ENCODE measurements at regions not wholly inside any gene's neighbourhood (a gene's known extent, or its start where the extent isn't known, plus 50 kb on each side); places are given as distances from the start of the nearest gene placed in this dataset.

DNA sequence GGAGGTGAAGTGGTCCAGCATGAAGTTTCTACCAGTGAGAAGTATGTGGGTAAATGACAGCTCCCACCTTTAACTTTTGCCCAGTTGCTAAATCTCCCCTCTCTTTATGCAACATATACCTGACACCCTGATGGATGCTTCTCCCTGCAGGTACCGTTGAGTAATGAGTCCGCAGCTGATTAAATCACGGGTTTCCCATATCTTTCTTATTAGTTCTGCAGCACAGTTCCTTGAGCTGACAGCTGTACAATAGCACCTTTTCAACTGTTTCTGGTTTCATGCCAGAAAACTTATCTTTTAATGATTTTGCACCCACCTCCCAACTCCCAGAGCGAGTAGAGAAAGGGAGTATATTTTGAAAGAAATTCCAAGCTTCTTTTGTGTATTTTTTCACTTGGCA is 161.0 kb upstream of the TUT7 start:
- DNase-seq (ENCODE audit: low read depth), result no peak
- no peak overlapping the region for H3K4me3 ChIP-seq (ENCODE audit: control insufficient read depth, low read depth, low read length)
- TF ChIP-seq, protein P1, sequence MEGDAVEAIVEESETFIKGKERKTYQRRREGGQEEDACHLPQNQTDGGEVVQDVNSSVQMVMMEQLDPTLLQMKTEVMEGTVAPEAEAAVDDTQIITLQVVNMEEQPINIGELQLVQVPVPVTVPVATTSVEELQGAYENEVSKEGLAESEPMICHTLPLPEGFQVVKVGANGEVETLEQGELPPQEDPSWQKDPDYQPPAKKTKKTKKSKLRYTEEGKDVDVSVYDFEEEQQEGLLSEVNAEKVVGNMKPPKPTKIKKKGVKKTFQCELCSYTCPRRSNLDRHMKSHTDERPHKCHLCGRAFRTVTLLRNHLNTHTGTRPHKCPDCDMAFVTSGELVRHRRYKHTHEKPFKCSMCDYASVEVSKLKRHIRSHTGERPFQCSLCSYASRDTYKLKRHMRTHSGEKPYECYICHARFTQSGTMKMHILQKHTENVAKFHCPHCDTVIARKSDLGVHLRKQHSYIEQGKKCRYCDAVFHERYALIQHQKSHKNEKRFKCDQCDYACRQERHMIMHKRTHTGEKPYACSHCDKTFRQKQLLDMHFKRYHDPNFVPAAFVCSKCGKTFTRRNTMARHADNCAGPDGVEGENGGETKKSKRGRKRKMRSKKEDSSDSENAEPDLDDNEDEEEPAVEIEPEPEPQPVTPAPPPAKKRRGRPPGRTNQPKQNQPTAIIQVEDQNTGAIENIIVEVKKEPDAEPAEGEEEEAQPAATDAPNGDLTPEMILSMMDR (IDR thresholded peaks at IDR 0.05; ENCODE audit: control insufficient read depth, insufficient read depth, low read depth, low read length, missing control alignments), result no peak

DNA sequence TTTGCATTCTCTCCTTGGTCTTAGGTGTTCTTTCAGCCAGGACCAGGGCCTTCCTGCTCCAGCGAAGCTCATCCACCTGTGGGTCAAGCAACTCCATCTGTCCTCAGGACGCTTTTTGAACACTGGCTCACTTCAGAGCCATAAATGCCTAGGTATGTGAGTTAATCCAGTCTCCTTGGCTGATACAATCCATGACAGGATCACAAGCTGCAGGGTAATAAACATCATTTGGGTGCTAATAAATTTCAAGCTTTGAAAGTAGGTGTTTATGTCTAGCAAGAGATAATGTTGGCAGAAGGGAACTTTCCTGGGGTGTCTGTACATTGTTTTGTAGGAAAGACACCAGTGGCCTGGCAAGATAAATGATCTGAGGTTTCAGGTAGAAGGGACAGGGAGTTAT is 159.2 kb upstream of the TUT7 start:
- TF ChIP-seq, protein P1 (IDR thresholded peaks at IDR 0.05; ENCODE audit: control insufficient read depth, insufficient read depth, low read depth, low read length, missing control alignments), result no peak
- H3K4me3 ChIP-seq (ENCODE audit: control insufficient read depth, low read depth, low read length), result no peak overlapping the region
- DNase-seq (ENCODE audit: low read depth), result no peak

DNA sequence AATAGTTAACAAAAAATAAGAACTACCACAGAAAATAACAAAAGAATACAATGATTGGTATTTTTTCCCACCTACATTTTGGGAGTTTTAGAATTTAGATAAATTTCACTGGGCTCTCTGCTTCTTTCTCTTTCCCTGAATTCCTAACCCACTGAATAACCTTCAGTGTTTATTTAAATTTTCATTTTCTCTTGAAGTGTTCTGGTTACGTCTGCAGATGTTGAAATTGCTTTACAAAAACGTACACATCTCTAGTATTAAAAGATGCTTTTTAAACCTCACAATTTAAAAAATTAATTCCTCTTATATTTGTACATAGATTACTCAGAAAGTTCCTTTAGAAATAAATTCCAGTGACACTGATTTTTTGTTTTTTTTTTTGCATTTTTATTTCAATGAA is 158.7 kb upstream of the TUT7 start:
- no peak overlapping the region for H3K4me3 ChIP-seq (ENCODE audit: control insufficient read depth, low read depth, low read length)
- TF ChIP-seq, protein P1 (IDR thresholded peaks at IDR 0.05; ENCODE audit: control insufficient read depth, insufficient read depth, low read depth, low read length, missing control alignments), result no peak
- no peak for DNase-seq (ENCODE audit: low read depth)

DNA sequence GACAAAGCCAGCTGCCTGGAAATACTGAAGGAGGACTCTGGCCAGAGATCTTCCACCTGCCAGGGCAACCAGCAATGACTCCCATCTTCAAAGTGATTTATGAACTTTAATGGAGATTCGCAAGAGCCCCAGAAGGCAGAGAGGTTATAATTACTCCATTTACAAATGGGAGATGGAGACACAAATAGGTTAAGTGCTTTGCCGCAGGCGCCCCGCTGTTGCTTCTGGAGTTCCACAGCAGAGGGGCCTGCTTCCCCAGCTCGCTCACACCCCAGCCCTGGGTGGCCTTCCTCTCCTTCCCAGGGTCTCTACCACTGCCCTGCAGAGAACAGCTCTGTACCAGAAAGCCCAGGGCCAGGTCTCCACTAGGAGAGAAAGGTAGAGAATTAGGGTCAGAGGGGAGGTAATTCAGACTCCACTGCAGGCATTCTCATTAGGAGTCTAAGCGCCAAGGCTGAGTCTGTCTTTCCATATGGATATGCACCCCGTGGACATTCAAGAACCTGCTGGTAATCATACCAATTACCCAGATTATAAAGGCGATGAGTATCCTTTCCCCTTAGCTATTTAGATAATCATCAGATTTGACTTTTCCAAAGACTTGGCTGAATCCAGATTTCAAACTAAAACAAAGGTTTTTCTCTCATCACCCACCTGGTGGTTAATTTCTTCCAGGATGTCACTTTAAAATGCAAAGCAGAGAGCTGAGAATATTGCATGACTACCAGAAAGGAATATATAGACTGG is 157.6 kb upstream of the TUT7 start:
- no peak for DNase-seq (ENCODE audit: low read depth)
- TF ChIP-seq, protein P1 (IDR thresholded peaks at IDR 0.05; ENCODE audit: control insufficient read depth, insufficient read depth, low read depth, low read length, missing control alignments), result no peak

DNA sequence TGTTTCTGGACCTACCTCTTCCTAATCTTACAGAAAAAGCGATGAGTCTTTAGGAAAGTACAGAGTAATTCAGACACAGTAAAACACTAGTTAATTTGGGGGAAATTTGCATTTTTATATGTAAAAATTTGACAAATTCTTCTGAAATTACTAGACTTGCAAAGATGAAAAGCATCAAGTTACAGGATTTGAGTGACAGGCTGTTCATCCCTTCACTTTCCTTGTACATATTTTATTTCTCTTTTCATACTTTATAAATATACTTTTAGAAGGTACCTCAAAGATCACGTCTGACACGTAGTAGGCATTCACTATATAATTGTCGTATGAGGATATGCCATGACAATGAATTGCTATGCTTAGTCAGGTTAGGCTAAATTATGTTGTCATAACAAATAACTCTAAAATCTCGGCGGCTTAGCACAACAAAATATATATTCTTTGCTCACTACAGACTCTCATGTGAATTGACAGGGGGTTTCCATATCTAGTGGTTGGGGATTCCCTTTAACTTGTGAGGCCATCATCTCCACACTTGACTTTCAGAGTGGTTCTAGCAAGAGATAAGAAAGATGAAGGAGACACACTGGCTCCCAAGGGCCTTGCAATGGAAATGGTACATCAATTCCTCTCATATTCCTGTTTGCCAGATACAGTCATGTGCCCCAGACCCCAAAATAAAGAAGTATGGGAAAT is 154.1 kb upstream of the TUT7 start:
- DNase-seq (ENCODE audit: low read depth), result no peak
- no peak overlapping the region for H3K4me3 ChIP-seq (ENCODE audit: control insufficient read depth, low read depth, low read length)
- TF ChIP-seq, protein P1 (IDR thresholded peaks at IDR 0.05; ENCODE audit: control insufficient read depth, insufficient read depth, low read depth, low read length, missing control alignments), result no peak

More for the DNA sequence above, 157.6 kb upstream of the TUT7 start:
- H3K4me3 ChIP-seq (ENCODE audit: control insufficient read depth, low read depth, low read length), result no peak overlapping the region

DNA sequence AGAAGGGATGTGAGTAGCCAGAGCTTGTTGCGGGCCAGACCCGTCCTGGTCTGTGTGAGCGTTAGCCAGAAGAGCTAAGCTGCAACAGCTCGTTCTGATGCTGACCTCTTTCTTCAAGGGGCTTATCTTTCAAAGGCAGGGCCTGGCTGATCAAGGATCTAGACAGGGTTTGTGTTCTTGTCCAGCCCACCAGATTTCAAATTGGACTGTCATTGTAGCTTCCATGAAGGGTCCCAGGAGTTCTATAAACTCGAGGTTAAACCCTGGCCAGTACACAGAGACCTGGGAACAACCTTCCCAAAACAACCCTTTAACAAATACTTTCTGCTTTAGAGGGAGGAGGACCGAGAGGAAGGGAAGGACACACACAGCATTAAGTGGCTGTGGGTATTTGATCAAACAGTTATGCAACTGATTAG is 153.0 kb upstream of the TUT7 start:
- H3K4me3 ChIP-seq (ENCODE audit: control insufficient read depth, low read depth, low read length), result no peak overlapping the region
- no peak for DNase-seq (ENCODE audit: low read depth)
- TF ChIP-seq, protein P1 (IDR thresholded peaks at IDR 0.05; ENCODE audit: control insufficient read depth, insufficient read depth, low read depth, low read length, missing control alignments), result no peak

Data from AG09309 (cell line).